ENCODE measurements at regions not wholly inside any gene's neighbourhood (a gene's known extent, or its start where the extent isn't known, plus 50 kb on each side); places are given as distances from the start of the nearest gene placed in this dataset.

DNA sequence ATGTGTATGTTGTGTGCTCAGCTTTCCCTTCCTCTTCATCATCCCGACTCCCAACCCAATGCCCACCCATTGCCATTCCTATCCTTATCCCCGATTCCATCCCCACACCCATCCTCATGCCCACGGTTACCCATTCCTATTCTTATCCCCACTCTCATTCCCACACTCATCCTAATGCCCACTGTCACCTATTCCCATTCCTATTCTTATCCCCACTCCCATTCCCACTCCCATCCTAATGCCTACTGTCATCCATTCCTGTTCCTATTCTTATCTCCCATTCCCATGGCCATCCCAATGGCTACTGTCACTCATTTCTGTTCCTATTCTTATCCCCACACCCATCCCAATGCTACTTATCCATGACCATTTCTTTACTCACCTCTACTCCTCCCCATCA lies 254.1 kb downstream of the DHX35 start:
- TF ChIP-seq CTCF (IDR thresholded peaks at IDR 0.05), result no peak
- no peak for TF ChIP-seq POLR2A (IDR thresholded peaks at IDR 0.05)
- no peak for TF ChIP-seq POLR2AphosphoS5 (IDR thresholded peaks at IDR 0.05; ENCODE audit: insufficient read depth in 1 of 2, low read depth in 1 of 2)
